ENCODE measurements at regions not wholly inside any gene's neighbourhood (a gene's known extent, or its start where the extent isn't known, plus 50 kb on each side); places are given as distances from the start of the nearest gene placed in this dataset.

DNA sequence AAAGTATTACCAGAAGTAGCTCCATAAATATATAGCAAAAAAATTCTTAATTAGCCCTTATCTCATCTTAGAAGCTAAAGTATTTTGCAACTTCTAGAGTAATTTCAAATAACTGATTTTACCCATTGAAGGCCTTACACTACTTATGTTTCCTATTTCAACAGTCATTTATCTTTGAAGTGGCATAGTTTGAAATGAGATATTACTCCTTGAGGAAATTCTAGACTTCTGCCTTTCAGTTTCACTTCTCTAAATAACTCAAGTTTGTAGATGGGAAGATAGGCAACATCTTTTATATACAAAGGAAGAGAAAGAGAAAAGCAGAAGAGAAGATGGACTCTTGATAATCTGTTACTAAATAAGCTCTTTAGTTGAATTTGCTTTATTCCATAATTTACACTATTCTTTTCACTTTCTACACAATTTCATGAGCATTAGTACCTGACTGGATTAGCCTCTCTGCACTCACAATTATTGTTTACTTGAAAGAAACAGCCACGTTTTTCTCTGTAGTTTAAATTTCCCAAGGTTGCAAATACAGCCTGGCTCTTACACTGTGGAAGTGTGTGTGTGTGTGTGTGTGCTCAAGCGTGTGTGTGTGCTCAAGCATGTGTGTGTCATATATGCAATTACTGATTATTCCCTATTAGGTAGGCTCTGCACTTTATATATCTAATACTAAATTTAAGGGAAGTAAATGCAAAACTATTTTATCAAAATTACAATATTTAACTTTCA, 60.6 kb upstream of the EMB start (continued):
- TF ChIP-seq, protein P1, sequence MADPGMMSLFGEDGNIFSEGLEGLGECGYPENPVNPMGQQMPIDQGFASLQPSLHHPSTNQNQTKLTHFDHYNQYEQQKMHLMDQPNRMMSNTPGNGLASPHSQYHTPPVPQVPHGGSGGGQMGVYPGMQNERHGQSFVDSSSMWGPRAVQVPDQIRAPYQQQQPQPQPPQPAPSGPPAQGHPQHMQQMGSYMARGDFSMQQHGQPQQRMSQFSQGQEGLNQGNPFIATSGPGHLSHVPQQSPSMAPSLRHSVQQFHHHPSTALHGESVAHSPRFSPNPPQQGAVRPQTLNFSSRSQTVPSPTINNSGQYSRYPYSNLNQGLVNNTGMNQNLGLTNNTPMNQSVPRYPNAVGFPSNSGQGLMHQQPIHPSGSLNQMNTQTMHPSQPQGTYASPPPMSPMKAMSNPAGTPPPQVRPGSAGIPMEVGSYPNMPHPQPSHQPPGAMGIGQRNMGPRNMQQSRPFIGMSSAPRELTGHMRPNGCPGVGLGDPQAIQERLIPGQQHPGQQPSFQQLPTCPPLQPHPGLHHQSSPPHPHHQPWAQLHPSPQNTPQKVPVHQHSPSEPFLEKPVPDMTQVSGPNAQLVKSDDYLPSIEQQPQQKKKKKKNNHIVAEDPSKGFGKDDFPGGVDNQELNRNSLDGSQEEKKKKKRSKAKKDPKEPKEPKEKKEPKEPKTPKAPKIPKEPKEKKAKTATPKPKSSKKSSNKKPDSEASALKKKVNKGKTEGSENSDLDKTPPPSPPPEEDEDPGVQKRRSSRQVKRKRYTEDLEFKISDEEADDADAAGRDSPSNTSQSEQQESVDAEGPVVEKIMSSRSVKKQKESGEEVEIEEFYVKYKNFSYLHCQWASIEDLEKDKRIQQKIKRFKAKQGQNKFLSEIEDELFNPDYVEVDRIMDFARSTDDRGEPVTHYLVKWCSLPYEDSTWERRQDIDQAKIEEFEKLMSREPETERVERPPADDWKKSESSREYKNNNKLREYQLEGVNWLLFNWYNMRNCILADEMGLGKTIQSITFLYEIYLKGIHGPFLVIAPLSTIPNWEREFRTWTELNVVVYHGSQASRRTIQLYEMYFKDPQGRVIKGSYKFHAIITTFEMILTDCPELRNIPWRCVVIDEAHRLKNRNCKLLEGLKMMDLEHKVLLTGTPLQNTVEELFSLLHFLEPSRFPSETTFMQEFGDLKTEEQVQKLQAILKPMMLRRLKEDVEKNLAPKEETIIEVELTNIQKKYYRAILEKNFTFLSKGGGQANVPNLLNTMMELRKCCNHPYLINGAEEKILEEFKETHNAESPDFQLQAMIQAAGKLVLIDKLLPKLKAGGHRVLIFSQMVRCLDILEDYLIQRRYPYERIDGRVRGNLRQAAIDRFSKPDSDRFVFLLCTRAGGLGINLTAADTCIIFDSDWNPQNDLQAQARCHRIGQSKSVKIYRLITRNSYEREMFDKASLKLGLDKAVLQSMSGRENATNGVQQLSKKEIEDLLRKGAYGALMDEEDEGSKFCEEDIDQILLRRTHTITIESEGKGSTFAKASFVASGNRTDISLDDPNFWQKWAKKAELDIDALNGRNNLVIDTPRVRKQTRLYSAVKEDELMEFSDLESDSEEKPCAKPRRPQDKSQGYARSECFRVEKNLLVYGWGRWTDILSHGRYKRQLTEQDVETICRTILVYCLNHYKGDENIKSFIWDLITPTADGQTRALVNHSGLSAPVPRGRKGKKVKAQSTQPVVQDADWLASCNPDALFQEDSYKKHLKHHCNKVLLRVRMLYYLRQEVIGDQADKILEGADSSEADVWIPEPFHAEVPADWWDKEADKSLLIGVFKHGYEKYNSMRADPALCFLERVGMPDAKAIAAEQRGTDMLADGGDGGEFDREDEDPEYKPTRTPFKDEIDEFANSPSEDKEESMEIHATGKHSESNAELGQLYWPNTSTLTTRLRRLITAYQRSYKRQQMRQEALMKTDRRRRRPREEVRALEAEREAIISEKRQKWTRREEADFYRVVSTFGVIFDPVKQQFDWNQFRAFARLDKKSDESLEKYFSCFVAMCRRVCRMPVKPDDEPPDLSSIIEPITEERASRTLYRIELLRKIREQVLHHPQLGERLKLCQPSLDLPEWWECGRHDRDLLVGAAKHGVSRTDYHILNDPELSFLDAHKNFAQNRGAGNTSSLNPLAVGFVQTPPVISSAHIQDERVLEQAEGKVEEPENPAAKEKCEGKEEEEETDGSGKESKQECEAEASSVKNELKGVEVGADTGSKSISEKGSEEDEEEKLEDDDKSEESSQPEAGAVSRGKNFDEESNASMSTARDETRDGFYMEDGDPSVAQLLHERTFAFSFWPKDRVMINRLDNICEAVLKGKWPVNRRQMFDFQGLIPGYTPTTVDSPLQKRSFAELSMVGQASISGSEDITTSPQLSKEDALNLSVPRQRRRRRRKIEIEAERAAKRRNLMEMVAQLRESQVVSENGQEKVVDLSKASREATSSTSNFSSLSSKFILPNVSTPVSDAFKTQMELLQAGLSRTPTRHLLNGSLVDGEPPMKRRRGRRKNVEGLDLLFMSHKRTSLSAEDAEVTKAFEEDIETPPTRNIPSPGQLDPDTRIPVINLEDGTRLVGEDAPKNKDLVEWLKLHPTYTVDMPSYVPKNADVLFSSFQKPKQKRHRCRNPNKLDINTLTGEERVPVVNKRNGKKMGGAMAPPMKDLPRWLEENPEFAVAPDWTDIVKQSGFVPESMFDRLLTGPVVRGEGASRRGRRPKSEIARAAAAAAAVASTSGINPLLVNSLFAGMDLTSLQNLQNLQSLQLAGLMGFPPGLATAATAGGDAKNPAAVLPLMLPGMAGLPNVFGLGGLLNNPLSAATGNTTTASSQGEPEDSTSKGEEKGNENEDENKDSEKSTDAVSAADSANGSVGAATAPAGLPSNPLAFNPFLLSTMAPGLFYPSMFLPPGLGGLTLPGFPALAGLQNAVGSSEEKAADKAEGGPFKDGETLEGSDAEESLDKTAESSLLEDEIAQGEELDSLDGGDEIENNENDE (IDR thresholded peaks at IDR 0.05; ENCODE audit: insufficient replicate concordance, low read length), result no peak
- TF ChIP-seq ATF2 (IDR thresholded peaks at IDR 0.05; ENCODE audit: low read length) (no peak), KDM5A (IDR thresholded peaks at IDR 0.05; ENCODE audit: low read length) (no peak), SAP30 (IDR thresholded peaks at IDR 0.05; ENCODE audit: insufficient read depth, insufficient replicate concordance, low read length) (no peak), BCL11A (IDR thresholded peaks at IDR 0.05; ENCODE audit: low read depth in 2 of 2, low read length in 2 of 2) (no peak), CREB1 (IDR thresholded peaks at IDR 0.05) (no peak), RFX5 (IDR thresholded peaks at IDR 0.05; ENCODE audit: borderline replicate concordance, low read depth, low read length) (no peak), ZNF274 (IDR thresholded peaks at IDR 0.05; ENCODE audit: borderline replicate concordance, extremely low read depth, low read length) (no peak)
